ENCODE measurements at regions not wholly inside any gene's neighbourhood (a gene's known extent, or its start where the extent isn't known, plus 50 kb on each side); places are given as distances from the start of the nearest gene placed in this dataset.

GRCh38 chr2:21253311-21254027, 129.7 kb downstream of the TDRD15 start:
- no peaks in the 10 kb centered on the region for H3K36me3 ChIP-seq (ENCODE audit: control insufficient read depth, insufficient read depth, low read length)
- no peak overlapping the region for H3K4me3 ChIP-seq (replicated peaks; ENCODE audit: low read depth, low read length)
- no peak for DNase-seq (ENCODE audit: extremely low read depth, insufficient read length)
- TF ChIP-seq CTCF (IDR thresholded peaks at IDR 0.05; ENCODE audit: insufficient read depth, low read length, poor library complexity, severe bottlenecking) = no peak
- H3K27me3 ChIP-seq (replicated peaks; ENCODE audit: control insufficient read depth, insufficient read depth, low read length) = no peaks in the 10 kb centered on the region

- Histone ChIP-seq H3K4me3 (replicated peaks; ENCODE audit: low read depth, low read length) (no peak overlapping the region), H3K27me3 (replicated peaks; ENCODE audit: control insufficient read depth, insufficient read depth, low read length) (no peaks in the 10 kb centered on the region), H3K36me3 (ENCODE audit: control insufficient read depth, insufficient read depth, low read length) (no peaks in the 10 kb centered on the region)
- DNase-seq (ENCODE audit: extremely low read depth, insufficient read length) = no peak
- TF ChIP-seq CTCF (IDR thresholded peaks at IDR 0.05; ENCODE audit: insufficient read depth, low read length, poor library complexity, severe bottlenecking) = no peak
Observed at GRCh38 chr2:21254170-21254965, 130.6 kb downstream of the TDRD15 start.

- DNase-seq (ENCODE audit: extremely low read depth, insufficient read length) = peak; percentile 8
- Histone ChIP-seq H3K4me3 (replicated peaks; ENCODE audit: low read depth, low read length) (no peak overlapping the region), H3K27me3 (replicated peaks; ENCODE audit: control insufficient read depth, insufficient read depth, low read length) (no peaks in the 10 kb centered on the region; the same call in 1 of the 2 replicates), H3K36me3 (ENCODE audit: control insufficient read depth, insufficient read depth, low read length) (no peaks in the 10 kb centered on the region)
- TF ChIP-seq CTCF (IDR thresholded peaks at IDR 0.05; ENCODE audit: insufficient read depth, low read length, poor library complexity, severe bottlenecking) = no peak
Observed at GRCh38 chr2:21256006-21256405, 132.2 kb downstream of the TDRD15 start.

GRCh38 chr2:21257621-21258020, 133.9 kb downstream of the TDRD15 start:
- no peak for DNase-seq (ENCODE audit: extremely low read depth, insufficient read length)
- Histone ChIP-seq H3K36me3 (ENCODE audit: control insufficient read depth, insufficient read depth, low read length) (no peaks in the 10 kb centered on the region), H3K4me3 (replicated peaks; ENCODE audit: low read depth, low read length) (no peak overlapping the region), H3K27me3 (replicated peaks; ENCODE audit: control insufficient read depth, insufficient read depth, low read length) (peaks cover under 1% of the 10 kb centered on the region)
- TF ChIP-seq CTCF (IDR thresholded peaks at IDR 0.05; ENCODE audit: insufficient read depth, low read length, poor library complexity, severe bottlenecking) = no peak

GRCh38 chr2:21258082-21258481, 134.3 kb downstream of the TDRD15 start:
- no peak overlapping the region for H3K4me3 ChIP-seq (replicated peaks; ENCODE audit: low read depth, low read length)
- no peaks in the 10 kb centered on the region for H3K36me3 ChIP-seq (ENCODE audit: control insufficient read depth, insufficient read depth, low read length)
- H3K27me3 ChIP-seq (replicated peaks; ENCODE audit: control insufficient read depth, insufficient read depth, low read length) = peaks cover 1% of the 10 kb centered on the region
- no peak for TF ChIP-seq CTCF (IDR thresholded peaks at IDR 0.05; ENCODE audit: insufficient read depth, low read length, poor library complexity, severe bottlenecking)
- DNase-seq (ENCODE audit: extremely low read depth, insufficient read length) = no peak
